Amygdala (tissue), 56 donors: ENCODE measurements at regions not wholly inside any gene's neighbourhood (a gene's known extent, or its start where the extent isn't known, plus 50 kb on each side); places are given as distances from the start of the nearest gene placed in this dataset.
A peak's percentile ranks its signal among the peaks of the same experiment; 100 is the strongest.
"Not testable (repeated sequence)": the region's sequence is repeated elsewhere in the genome, so short reads cannot be mapped to it uniquely, and the experiment has no call there.

ENCODE experiments used
- DNase-seq, 56 donors: peaks; one replicate each; lab custom pipeline; 2025; lab: John Stamatoyannopoulos, UW

DNA sequence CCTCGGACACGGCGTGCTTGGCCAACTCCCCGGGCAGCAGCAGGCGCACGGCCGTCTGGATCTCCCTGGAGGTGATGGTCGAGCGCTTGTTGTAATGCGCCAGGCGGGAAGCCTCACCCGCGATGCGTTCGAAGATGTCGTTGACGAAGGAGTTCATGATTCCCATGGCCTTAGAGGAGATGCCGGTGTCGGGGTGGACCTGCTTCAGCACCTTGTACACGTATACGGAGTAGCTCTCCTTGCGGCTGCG is 101.1 kb upstream of the PRSS16 start:
- DNase-seq = not testable (repeated sequence)

- peak in 50 of 56 donors; percentile 9 to 95 (median 61) for DNase-seq
These were observed 100.6 kb upstream of the PRSS16 start for GRCh38 chr6:27146706-27147505.

GRCh38 chr6:27148404-27148795 is 99.1 kb upstream of the PRSS16 start:
- DNase-seq = no peak

DNA sequence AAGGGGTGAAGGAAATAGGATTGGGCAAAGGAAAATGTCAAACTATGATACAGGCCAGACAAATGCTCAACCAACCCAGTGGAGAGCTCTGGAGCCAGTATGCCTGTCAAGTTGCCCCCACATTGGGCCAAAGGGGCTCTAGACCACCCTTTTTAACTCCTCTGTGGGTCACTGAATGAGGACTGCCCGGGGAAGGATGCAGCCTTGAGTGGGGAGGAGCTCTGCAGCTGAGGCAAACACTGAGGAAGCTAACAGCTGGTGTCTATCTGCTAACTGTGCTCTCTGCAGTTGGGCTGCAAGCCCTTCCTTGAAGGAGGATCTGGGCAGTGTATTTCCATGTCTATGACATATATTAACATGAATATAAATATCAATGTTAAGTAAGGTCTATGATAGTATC is 98.4 kb upstream of the PRSS16 start:
- DNase-seq = no peak

DNA sequence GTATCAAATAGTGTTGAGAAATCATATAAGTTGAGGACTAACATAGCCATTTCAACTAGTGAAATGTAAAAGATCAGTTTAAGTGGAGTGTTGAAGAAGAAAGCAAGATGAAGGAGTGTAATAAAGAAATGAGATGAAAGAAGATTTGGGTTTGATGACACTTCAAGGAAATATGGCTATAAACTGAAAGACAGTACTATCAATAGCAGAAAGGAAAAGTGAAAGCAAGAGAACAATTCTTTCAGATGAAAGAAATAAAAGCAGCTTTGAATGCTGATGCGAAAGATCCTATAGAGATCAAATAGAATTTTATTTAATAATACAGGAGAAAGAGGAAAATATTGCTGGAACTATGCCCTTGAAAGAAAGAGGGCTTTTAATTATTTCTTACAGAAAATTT is 92.8 kb upstream of the PRSS16 start:
- no peak for DNase-seq

GRCh38 chr6:27156874-27157458 is 90.5 kb upstream of the PRSS16 start:
- DNase-seq = no peak

DNA sequence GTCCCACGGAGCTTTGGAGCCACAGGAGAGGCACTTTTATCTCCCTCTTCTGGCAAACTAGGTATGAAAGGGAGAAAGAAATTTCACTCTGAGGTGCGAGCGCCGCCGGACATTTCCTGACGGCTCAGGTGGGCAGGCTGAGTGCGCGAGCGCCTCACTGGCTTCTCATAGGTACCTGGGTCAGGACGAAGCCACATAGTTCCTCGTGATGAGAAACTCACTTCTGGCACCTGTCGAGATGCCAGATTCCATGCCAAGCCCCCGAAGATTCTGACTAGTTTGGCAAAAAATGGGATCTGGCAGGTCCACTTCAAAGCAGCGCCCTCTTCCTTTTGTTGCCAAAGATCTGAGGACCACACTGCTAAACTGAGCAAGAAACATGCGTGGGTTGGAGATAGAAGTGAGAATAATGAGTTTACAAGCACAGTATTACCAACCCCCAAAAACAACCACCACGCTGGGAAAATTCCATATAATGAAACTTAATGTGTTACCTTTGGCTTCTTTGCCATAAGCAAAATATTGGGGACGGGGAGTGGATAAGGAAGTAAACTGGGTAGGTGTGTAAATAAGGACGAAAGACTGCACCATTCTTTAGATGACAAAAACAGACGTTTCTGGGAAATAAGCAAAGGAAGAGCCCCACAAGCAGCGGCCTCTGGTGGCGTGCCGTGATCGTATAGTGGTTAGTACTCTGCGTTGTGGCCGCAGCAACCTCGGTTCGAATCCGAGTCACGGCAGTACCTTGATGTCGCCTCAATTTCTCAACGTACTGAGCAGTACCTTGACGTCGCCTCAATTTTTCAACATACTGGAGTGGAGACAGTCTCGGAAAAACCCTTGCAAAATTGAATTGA is 89.8 kb upstream of the PRSS16 start:
- DNase-seq = peak in 44 of 56 donors; percentile 5 to 78 (median 38)

DNA sequence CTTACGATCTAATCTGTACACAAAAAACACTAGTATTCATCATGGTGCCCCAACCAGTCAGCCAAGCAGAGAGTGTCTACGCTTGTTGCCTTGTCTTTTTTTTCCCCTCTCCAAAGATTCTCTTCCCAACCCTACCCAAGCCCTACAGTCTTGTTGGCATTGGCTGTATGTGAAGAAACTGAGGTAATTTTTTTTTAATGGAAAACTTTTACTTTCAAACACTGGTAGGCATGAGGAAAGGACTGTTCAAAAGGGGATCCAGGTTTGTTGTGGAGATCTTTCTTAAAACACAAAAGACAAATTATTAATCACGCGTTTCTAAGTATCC is 89.2 kb upstream of the PRSS16 start:
- DNase-seq = no peak

GRCh38 chr6:27159725-27160124 is 87.8 kb upstream of the PRSS16 start:
- no peak for DNase-seq

DNA sequence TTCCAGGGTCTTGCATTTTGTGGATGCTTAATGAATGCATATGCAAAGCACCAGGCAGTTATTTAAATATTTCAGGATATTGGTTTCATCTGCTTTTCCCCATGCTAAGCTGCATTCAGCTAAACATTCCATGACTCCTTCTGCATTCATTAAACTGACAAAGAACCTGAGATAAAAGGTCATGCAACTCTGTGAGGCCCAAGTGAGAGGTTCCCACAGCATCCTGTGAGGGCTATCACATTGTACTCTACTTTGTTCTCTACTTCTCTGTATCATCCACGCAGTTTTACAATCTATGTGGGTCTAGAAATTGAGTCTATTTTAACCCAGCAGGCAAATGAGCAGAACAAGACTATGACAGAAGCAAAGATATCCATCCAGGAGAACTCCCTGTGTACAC is 86.4 kb upstream of the PRSS16 start:
- DNase-seq = no peak

DNA sequence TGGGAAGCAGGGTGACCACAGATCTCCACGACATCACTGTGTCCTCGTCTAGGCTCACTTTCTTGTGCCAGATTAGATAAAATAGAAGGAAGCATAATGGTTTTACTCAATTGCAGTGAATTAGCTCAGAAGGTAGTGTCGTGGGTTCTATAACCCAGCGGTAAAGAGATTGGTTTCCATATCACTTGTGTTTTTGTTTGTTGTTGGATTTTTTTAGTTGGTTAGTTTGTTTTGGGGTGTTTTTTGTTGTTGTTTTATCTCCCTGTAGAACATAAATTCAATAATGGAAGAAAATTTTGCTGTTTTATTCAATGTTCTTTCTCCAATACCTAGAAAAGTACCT is 85.9 kb upstream of the PRSS16 start:
- DNase-seq = no peak

GRCh38 chr6:27161946-27162603 is 85.4 kb upstream of the PRSS16 start:
- peak in 28 of 56 donors; percentile 1 to 64 (median 12) for DNase-seq

- no peak for DNase-seq
These were observed 83.7 kb upstream of the PRSS16 start for GRCh38 chr6:27163834-27164233.

GRCh38 chr6:27168108-27168507 is 79.4 kb upstream of the PRSS16 start:
- no peak for DNase-seq

DNA sequence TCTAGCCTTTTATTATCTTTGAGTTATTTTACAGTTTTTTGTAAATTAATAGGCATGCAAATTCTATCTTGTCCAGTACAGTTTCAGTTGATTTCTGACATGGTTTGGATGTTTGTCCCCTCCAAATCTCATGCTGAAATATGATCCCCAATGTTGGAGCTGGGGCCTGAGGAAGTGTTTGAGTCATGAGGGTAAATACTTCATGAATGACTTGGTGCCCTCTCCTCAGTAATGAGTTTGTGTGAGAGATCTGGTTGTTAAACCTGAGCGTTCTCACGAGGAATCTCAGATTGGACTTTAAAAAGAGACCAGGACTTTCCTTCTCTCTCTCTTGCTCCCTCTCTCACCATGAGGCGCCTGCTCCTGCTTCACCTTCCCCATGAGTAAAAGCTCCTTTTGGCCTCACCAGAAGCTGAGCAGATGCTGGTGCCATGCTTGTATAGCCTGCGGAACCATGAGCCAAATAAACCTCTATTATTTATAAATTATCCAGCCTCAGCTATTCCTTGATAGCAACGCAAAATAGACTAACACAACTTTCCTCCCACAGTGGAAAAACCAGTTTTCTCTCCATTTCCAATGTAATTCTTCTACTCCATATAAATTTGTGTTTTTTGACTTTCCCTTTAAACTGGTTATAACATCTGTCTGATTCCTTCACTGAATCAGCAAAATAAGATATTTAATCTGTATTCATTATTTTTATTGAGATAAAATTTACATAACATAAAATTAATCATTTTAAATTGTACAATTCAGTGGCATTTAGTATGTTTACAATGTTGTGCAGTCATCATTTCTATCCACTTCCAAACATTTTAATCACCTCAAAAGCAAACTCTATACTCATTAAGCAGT is 78.7 kb upstream of the PRSS16 start:
- DNase-seq = no peak

- not testable (repeated sequence) for DNase-seq
These were observed 74.8 kb upstream of the PRSS16 start for GRCh38 chr6:27172524-27173231.

GRCh38 chr6:27173232-27173601 is 74.3 kb upstream of the PRSS16 start:
- not testable (repeated sequence) for DNase-seq

GRCh38 chr6:27174958-27175357 is 72.5 kb upstream of the PRSS16 start:
- no peak for DNase-seq

DNA sequence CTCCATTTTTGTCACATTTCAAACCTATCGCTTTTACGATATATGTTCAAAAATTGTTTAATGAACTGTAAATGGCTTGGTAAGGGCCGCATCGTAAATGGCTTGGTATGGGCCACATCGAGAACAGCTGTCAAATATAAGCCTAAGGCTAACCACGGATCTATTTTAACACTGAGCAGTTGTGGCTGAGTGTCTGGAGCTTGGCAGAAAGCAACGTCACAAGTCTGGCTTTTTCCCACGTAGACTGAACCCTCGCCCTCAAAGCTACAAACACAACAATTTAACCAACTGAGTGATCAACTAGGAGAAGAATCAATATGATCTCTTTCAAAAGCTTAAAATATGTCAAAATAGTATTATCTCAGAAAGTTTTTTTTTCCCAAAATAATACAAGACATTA is 71.4 kb upstream of the PRSS16 start:
- no peak for DNase-seq
